ENCODE measurements at regions not wholly inside any gene's neighbourhood (a gene's known extent, or its start where the extent isn't known, plus 50 kb on each side); places are given as distances from the start of the nearest gene placed in this dataset.
A peak's percentile ranks its signal among the peaks of the same experiment; 100 is the strongest.

DNA sequence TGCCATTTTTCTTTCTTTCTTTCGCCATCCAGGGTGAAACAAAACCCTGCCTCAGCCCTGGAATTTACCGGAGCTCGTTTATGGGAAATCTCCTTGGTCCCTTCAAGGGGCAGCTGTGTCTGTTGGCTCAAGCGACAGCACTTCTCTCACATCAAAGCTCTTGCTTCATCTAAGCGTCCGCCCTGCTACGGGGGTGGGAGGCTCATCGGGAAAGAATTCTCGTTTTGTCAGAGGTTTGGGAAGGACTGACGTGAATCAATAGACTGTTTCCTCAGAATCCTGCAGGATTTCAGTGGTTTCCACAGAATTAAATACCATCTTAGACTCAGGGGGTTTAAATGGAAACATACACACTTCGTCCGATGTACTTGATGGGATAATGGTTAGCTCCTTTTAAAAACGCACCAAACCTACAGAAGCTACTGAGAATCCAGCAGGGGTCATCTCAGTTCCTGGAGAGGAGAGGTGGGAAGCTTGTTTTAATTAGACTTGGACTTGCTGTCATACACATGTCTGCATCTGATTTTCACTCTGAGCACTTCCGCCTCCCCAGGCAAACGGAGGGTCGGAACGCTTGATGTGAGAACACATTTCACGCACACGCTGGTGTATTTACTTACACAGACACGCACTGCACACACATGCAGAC lies 91.6 kb downstream of the ASB1 start:
- H3K36me3 ChIP-seq: peaks cover 0 to 14% (median 0%) of the 10 kb centered on the region in 11 experiments; a peak in 3 of 22 replicates

DNA sequence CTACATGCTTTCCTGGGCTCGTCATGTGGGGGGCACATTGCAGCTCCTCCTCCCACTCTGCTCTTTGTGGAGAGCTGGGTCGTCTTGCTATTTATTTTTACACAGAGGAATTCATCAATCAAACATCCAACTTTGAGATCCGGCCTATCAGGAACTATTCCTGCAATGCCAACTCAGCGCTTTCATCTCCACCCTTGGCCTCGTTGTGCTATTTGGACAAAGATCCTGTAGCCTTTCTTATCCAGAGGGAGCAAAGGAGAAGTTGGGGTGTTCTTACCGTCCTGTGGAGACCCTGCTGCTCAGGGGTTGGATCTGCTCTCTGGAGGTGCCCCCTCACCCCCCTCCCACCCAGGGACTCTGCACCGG lies 92.1 kb downstream of the ASB1 start:
- TF ChIP-seq Cebpa-rat (IDR thresholded peaks at IDR 0.05): no peak
- Histone ChIP-seq H4K20me1 (no peaks in the 10 kb centered on the region), H3K27me3 (peaks cover 0 to 4% (median 0%) of the 10 kb centered on the region in 11 experiments; a peak in 2 of 22 replicates), H3K4me3 (no peak overlapping the region), H3K9me3 (replicated peaks in 1 of 11) (peaks cover 48 to 74% (median 64%) of the 10 kb centered on the region in 11 experiments), H3K9ac (no peak overlapping the region), H3K27ac (no peak overlapping the region), H3K4me2 (no peak overlapping the region), H3K4me1 (peaks cover 12 to 45% (median 19%) of the 10 kb centered on the region in 10 experiments), H3K36me3 (peaks cover 0 to 14% (median 0%) of the 10 kb centered on the region in 11 experiments; a peak in 3 of 22 replicates)

More for the DNA sequence above, 91.6 kb downstream of the ASB1 start:
- no peak for TF ChIP-seq Cebpa-rat (IDR thresholded peaks at IDR 0.05)
- H3K9me3 ChIP-seq (replicated peaks in 1 of 11): peaks cover 48 to 79% (median 67%) of the 10 kb centered on the region in 11 experiments
- peak overlapping the region in 1 of 10 experiments; percentile 34; a peak in 1 of 20 replicates for H3K4me3 ChIP-seq
- no peak overlapping the region for H3K27ac ChIP-seq
- no peak overlapping the region for H3K9ac ChIP-seq
- no peak overlapping the region for H3K4me2 ChIP-seq
- no peaks in the 10 kb centered on the region for H4K20me1 ChIP-seq
- no peaks in the 10 kb centered on the region for H3K27me3 ChIP-seq
- H3K4me1 ChIP-seq: peaks cover 7 to 40% (median 14%) of the 10 kb centered on the region in 10 experiments

DNA sequence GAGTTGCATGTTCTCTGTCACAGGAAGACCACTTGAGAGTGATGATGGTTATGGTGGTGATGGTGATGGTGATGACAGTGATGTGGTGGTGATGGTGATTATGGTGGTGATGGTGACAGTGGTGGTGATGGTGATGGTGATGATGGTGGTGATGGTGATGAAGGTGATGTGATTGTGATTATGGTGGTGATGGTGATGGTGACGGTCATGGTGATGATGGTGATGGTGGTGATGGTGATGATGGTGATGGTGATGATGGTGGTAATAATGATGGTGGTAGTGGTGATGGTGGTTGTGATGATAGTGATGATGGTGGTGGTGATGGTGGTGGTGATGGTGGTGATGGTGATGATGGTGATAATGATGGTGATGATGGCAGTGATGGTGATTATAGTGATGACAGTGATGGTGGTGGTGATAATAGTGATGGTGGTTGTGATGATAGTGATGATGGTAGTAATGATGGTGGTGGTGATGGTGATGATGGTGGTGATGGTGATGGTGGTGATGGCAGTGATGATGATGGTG lies 93.7 kb downstream of the ASB1 start:
- Histone ChIP-seq H3K36me3 (peaks cover 0 to 14% (median 0%) of the 10 kb centered on the region in 11 experiments; a peak in 3 of 22 replicates), H3K27ac (no peak overlapping the region), H4K20me1 (no peaks in the 10 kb centered on the region), H3K9ac (no peak overlapping the region), H3K9me3 (replicated peaks in 1 of 11) (peaks cover 40 to 62% (median 56%) of the 10 kb centered on the region in 11 experiments), H3K27me3 (peaks cover 0 to 20% (median 0%) of the 10 kb centered on the region in 11 experiments; a peak in 4 of 22 replicates), H3K4me1 (peaks cover 23 to 57% (median 35%) of the 10 kb centered on the region in 10 experiments), H3K4me2 (no peak overlapping the region), H3K4me3 (no peak overlapping the region)
- no peak for TF ChIP-seq Cebpa-rat (IDR thresholded peaks at IDR 0.05)

DNA sequence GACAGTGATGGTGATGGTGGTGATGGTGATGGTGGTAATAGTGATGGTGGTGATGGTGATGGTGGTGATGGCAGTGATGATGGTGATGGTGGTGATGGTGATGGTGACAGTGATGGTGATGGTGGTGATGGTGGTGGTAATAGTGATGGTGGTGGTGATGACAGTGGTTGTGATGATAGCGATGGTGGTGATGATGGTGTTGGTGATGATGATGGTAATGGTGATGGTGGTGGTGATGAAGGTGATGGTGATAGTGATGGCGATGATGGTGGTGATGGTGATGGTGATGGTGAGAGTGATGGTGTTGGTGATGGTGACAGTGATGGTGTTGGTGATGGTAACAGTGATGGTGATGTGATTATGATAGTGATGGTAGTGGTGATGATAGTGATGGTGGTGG lies 94.3 kb downstream of the ASB1 start:
- H3K4me2 ChIP-seq: no peak overlapping the region

DNA sequence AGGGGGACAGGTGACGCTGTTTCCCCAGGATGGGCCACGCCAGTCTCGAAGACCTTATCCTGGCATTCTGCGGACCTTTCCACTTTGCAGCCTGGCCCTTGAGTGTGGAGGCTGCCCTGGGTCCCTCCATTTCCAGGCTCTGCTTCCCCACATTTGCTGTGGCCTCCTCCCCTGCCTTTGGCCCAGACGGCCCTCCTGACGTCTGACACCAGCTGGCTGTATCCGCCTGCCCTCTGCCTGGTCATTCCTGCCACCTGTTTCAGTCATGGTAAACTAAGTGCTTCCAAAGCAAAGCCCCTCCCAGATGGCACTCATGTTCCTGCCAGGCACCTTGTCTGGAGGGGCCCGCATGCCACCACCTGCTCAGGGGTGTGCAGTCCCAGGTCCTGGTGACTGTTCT lies 95.1 kb downstream of the ASB1 start:
- H3K36me3 ChIP-seq: peaks cover 0 to 14% (median 0%) of the 10 kb centered on the region in 11 experiments; a peak in 3 of 22 replicates
- H3K4me2 ChIP-seq: peak overlapping the region in 6 of 11 experiments; percentile 20 to 94 (median 88); a peak in 7 of 22 replicates
- no peaks in the 10 kb centered on the region for H4K20me1 ChIP-seq
- H3K27ac ChIP-seq: no peak overlapping the region
- H3K9me3 ChIP-seq (replicated peaks in 1 of 11): peaks cover 30 to 48% (median 42%) of the 10 kb centered on the region in 11 experiments
- peaks cover 37 to 57% (median 49%) of the 10 kb centered on the region in 10 experiments for H3K4me1 ChIP-seq
- H3K27me3 ChIP-seq: peaks cover 0 to 20% (median 0%) of the 10 kb centered on the region in 11 experiments; a peak in 4 of 22 replicates
- TF ChIP-seq Cebpa-rat (IDR thresholded peaks at IDR 0.05): no peak
- no peak overlapping the region for H3K4me3 ChIP-seq
- no peak overlapping the region for H3K9ac ChIP-seq

More for the DNA sequence above, 94.3 kb downstream of the ASB1 start:
- Histone ChIP-seq H3K4me1 (peaks cover 29 to 57% (median 41%) of the 10 kb centered on the region in 10 experiments), H3K27ac (no peak overlapping the region), H4K20me1 (no peaks in the 10 kb centered on the region), H3K27me3 (peaks cover 0 to 20% (median 0%) of the 10 kb centered on the region in 11 experiments; a peak in 4 of 22 replicates), H3K4me3 (no peak overlapping the region), H3K9ac (no peak overlapping the region), H3K36me3 (peaks cover 0 to 14% (median 0%) of the 10 kb centered on the region in 11 experiments; a peak in 3 of 22 replicates), H3K9me3 (replicated peaks in 1 of 11) (peaks cover 39 to 57% (median 51%) of the 10 kb centered on the region in 11 experiments)
- no peak for TF ChIP-seq Cebpa-rat (IDR thresholded peaks at IDR 0.05)

DNA sequence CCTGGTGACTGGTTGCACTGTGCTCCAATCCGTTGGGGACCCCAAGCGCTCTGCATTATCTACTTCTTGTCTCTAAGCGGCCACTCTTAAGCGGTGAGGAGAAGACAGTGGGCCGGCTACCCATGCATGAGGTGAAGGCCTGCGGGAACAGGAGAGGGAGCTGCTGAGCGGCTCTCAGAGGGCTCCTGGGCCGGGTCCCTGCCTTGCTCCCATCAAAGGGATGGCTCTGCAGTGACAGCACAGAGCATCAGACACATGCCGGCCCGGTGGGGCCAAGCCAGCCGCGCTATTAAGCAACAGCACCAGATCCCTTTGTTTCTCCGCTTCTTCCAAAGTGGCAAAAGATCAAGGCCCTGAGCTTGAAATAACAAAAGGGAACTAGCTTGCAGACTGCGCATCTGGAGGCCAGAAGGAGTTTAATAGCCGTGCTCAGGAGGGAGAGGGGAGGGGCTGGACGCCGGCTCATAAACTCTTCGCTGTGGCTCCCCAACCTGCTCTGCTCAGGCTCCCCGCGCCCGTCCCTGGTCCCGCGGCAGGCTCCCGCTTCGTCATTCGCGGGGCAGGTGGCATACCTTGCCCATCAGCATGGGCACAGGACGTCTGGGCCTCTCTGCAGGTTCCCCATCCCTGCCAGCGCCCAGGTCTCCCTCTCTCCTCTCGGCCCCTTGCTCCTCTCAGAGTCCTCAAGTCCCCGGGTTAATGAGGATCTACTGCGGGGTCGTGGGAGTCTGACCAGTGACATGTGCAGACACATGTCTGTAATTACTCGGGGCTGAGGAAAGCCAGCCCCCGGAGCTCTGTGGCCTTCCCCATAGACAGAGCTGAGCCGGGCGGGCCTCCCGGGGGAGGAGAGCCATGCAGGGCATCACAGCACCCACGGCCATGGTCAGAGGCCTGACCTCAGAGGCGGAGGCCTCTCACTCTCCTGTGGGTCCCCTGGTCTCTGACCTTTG lies 96.7 kb downstream of the ASB1 start:
- Histone ChIP-seq H3K27me3 (peaks cover 0 to 20% (median 0%) of the 10 kb centered on the region in 11 experiments; a peak in 4 of 22 replicates), H3K36me3 (peaks cover 0 to 6% (median 0%) of the 10 kb centered on the region in 11 experiments; a peak in 1 of 22 replicates), H3K4me3 (no peak overlapping the region; a peak in 1 of 20 replicates), H3K4me1 (peaks cover 37 to 70% (median 62%) of the 10 kb centered on the region in 10 experiments), H3K9ac (peak overlapping the region in 7 of 11 experiments; percentile 23 to 61 (median 50); a peak in 11 of 22 replicates), H4K20me1 (no peaks in the 10 kb centered on the region), H3K4me2 (peak overlapping the region; percentile 49 to 94 (median 88)), H3K9me3 (replicated peaks in 1 of 11) (peaks cover 15 to 33% (median 27%) of the 10 kb centered on the region in 11 experiments), H3K27ac (peak overlapping the region in 6 of 11 experiments; percentile 38 to 66 (median 55); a peak in 12 of 22 replicates)
- peak in 8 of 11 experiments; percentile 16 to 86 (median 63); a peak in 9 of 22 replicates for TF ChIP-seq Cebpa-rat (IDR thresholded peaks at IDR 0.05)

DNA sequence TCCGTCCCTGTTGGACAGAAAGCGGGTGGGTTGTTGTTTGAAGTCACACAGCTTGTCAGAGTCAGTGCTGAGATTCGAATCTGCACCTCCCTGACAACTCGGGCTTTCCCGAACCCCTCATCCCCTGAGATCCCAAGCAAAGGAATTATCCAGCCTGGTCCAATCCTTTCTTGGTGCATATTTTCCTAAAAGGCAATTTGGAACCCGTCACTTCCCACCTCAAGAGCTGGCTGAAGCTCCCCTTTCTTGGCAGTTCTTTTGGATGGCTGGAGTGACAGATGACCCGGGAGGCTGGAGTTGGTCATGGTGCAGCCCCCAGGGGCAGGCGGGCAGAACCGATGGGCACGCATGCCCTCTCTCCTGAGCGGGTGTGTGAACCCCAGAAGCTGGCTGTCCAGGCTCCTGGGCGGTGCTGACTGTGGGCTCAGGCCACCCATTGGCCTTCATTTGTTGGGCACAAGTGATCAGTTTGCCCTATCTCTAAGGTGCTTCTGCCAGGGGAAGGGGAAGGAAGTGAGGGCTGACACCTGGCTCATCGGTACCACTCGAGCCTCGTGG lies 97.8 kb downstream of the ASB1 start:
- H3K9me3 ChIP-seq (replicated peaks in 1 of 11): peaks cover 5 to 27% (median 16%) of the 10 kb centered on the region in 11 experiments; a peak in 21 of 22 replicates
- H3K36me3 ChIP-seq: no peaks in the 10 kb centered on the region
- H3K4me1 ChIP-seq: peaks cover 37 to 79% (median 67%) of the 10 kb centered on the region in 10 experiments
- peaks cover 0 to 20% (median 0%) of the 10 kb centered on the region in 11 experiments; a peak in 4 of 22 replicates for H3K27me3 ChIP-seq
- TF ChIP-seq Cebpa-rat (IDR thresholded peaks at IDR 0.05): no peak
- peak overlapping the region in 1 of 10 experiments; percentile 44; a peak in 3 of 20 replicates for H3K4me3 ChIP-seq
- H4K20me1 ChIP-seq: no peaks in the 10 kb centered on the region
- peak overlapping the region in 10 of 11 experiments; percentile 59 to 94 (median 88); a peak in 19 of 22 replicates for H3K4me2 ChIP-seq
- H3K27ac ChIP-seq: peak overlapping the region in 6 of 11 experiments; percentile 44 to 75 (median 58); a peak in 11 of 22 replicates
- peak overlapping the region in 4 of 11 experiments; percentile 38 to 61 (median 48); a peak in 4 of 22 replicates for H3K9ac ChIP-seq

Measured in BLaER1 treated with 17β-estradiol and CSF1 and Interleukin-3, amounts not matched to agents 10 nM and 100 nM (cell line).